Fibroblast of mammary gland (primary cell): ENCODE measurements at regions not wholly inside any gene's neighbourhood (a gene's known extent, or its start where the extent isn't known, plus 50 kb on each side); places are given as distances from the start of the nearest gene placed in this dataset.

Experiments used
- DNase-seq: peaks from one replicate; pipeline ENCODE4 v3.0.0-alpha.2; 2010; ENCODE audit warnings: low read depth
- H3K4me3 ChIP-seq: 2 replicates; pipeline ENCODE4 v1.5.1; 2011; ENCODE audit warnings: low read depth, mild to moderate bottlenecking, low read length, moderate library complexity; ENCODE audit not compliant: control insufficient read depth
- CTCF ChIP-seq: conservative IDR thresholded peaks from 2 replicates; pipeline ENCODE4 v1.5.1; 2011; ENCODE audit warnings: low read depth, low read length, inconsistent platforms; ENCODE audit not compliant: control insufficient read depth, insufficient read depth

DNA sequence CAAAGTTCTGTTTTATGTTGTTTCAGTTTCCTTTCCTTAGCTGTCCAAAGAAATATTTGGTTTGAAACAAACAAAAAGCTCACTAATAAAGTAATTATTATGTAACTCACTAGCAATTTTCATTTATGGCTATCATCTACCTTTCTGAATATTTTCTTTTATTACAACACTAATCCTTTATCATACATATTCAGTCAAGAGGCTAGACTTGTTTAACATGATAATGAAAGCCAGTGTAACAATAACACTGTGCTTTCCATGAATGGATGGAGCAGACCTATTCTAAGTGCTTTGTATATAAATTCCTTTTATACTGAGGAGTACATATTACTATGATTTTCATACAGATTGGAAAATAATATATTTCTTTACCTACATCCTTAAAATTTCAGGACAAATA is 972.8 kb upstream of the ADGRL4 start:
- TF ChIP-seq CTCF: no peak
- DNase-seq: no peak
- no peak overlapping the region for H3K4me3 ChIP-seq

DNA sequence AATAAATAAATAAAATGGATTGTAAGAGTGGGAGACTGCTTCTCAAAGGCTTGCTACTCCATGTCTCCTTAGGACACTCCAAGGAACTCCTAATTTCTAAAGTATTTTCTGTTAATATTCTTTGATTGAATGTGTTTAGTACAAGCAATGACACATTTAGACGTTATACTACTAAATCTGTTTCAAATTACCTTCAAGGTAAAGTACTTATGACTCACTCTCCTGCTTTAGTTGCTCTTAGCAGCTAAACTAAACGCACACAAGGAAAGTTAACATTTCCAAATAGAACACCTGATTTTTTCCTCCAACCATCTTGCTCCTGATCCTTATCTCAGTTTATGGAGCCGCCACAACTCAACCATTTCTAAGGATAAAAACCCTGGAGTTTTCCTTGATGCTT is 969.8 kb upstream of the ADGRL4 start:
- peak; percentile 16 for DNase-seq
- no peak for TF ChIP-seq CTCF
- no peak overlapping the region for H3K4me3 ChIP-seq

GRCh38 chr1:79974659-79975058 is 968.1 kb upstream of the ADGRL4 start:
- no peak for TF ChIP-seq CTCF
- no peak for DNase-seq
- H3K4me3 ChIP-seq: no peak overlapping the region

GRCh38 chr1:79969886-79970285 is 963.4 kb upstream of the ADGRL4 start:
- no peak overlapping the region for H3K4me3 ChIP-seq
- DNase-seq: no peak
- TF ChIP-seq CTCF: no peak

- no peak overlapping the region for H3K4me3 ChIP-seq
- TF ChIP-seq CTCF: no peak
- DNase-seq: no peak
Measured at GRCh38 chr1:79966438-79966837, 959.9 kb upstream of the ADGRL4 start.

GRCh38 chr1:79959635-79960034 is 953.1 kb upstream of the ADGRL4 start:
- no peak for DNase-seq
- H3K4me3 ChIP-seq: no peak overlapping the region
- TF ChIP-seq CTCF: no peak

- H3K4me3 ChIP-seq: no peak overlapping the region
- no peak for TF ChIP-seq CTCF
- DNase-seq: no peak
Measured at GRCh38 chr1:79955966-79956365, 949.4 kb upstream of the ADGRL4 start.
